Endothelial cell of umbilical vein (primary cell): ENCODE measurements at regions not wholly inside any gene's neighbourhood (a gene's known extent, or its start where the extent isn't known, plus 50 kb on each side); places are given as distances from the start of the nearest gene placed in this dataset.
"Not testable (repeated sequence)": the region's sequence is repeated elsewhere in the genome, so short reads cannot be mapped to it uniquely, and the experiment has no call there.

ENCODE experiments used
- EZH2 ChIP-seq: IDR thresholded peaks from 2 replicates; pipeline ENCODE4 v1.6.1; 2012; ENCODE audit warnings: borderline replicate concordance, low read depth, mild to moderate bottlenecking, moderate library complexity, low read length, inconsistent platforms; ENCODE audit not compliant: severe bottlenecking
- POLR2A ChIP-seq: IDR thresholded peaks from 2 replicates; pipeline ENCODE4 v1.6.1; 2012; ENCODE audit warnings: low read depth, mild to moderate bottlenecking, control low read depth, low read length
- POLR2AphosphoS5 ChIP-seq: IDR thresholded peaks from 2 replicates; pipeline ENCODE4 v1.6.1; 2012; ENCODE audit warnings: low read depth, mild to moderate bottlenecking, control low read depth, low read length, moderate library complexity; ENCODE audit not compliant: insufficient read depth
- TF ChIP-seq, protein P1 (sequence below), 2 donors: IDR thresholded peaks; 1 replicate in 1 of 2; 2 replicates in 1 of 2; pipeline ENCODE4 v1.5.1; 2011; ENCODE audit warnings: low read length in 2 of 2, mild to moderate bottlenecking in 2 of 2, moderate library complexity in 2 of 2, control low read depth in 1 of 2, inconsistent platforms in 1 of 2, low read depth in 1 of 2; ENCODE audit not compliant: insufficient read depth in 1 of 2; ENCODE audit errors: extremely low read depth in 1 of 2
- TF ChIP-seq, protein P2 (sequence below): IDR thresholded peaks from 2 replicates; pipeline ENCODE4 v1.6.1; 2011; ENCODE audit not compliant: insufficient read depth, insufficient read length

DNA sequence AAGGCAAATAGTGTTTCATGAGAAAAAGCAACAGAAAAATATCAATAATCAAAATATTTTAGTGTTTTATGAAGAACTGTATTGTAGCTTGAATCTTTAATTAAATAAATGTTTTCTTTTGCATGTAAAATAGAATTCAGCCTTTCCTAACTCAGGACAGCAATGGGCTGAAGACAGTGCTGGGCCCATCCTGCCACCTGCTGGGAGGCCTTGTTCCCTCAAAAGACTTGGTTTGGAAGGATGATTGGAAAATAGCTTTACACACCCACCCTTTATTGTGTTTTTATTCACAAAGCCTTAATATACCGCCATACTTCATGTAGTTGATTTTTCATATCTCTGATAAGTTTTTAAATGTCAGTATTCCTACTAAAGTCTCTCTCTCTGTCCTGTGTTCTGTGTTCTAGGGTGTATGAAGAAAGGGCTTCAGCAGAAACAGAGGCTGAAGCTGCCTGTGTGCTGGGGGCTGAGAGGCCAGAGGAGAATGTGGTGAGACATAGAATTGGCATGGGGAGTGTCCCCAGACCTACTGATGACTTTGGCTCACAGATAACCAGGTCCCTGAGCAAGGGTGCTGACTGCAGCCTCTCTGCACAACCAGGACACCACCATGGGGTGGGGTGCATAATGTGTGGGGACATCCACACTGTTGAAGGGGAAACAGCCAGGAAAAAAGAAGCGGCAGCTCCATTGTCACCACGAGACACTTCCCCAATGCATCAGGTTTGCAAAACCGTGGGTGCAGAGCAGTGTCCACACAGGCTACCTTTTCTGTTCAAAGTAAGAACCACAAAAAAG is 286.0 kb upstream of the WSB1 start:
- TF ChIP-seq, protein P1, sequence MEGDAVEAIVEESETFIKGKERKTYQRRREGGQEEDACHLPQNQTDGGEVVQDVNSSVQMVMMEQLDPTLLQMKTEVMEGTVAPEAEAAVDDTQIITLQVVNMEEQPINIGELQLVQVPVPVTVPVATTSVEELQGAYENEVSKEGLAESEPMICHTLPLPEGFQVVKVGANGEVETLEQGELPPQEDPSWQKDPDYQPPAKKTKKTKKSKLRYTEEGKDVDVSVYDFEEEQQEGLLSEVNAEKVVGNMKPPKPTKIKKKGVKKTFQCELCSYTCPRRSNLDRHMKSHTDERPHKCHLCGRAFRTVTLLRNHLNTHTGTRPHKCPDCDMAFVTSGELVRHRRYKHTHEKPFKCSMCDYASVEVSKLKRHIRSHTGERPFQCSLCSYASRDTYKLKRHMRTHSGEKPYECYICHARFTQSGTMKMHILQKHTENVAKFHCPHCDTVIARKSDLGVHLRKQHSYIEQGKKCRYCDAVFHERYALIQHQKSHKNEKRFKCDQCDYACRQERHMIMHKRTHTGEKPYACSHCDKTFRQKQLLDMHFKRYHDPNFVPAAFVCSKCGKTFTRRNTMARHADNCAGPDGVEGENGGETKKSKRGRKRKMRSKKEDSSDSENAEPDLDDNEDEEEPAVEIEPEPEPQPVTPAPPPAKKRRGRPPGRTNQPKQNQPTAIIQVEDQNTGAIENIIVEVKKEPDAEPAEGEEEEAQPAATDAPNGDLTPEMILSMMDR (IDR thresholded peaks at IDR 0.05; ENCODE audit: extremely low read depth in 1 of 2, insufficient read depth in 1 of 2, low read depth in 1 of 2, low read length in 2 of 2): not testable (repeated sequence)
- not testable (repeated sequence) for TF ChIP-seq POLR2A, EZH2, POLR2AphosphoS5
- TF ChIP-seq, protein P2, sequence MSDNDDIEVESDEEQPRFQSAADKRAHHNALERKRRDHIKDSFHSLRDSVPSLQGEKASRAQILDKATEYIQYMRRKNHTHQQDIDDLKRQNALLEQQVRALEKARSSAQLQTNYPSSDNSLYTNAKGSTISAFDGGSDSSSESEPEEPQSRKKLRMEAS: not testable (repeated sequence)
